H1 (cell line): ENCODE measurements at regions not wholly inside any gene's neighbourhood (a gene's known extent, or its start where the extent isn't known, plus 50 kb on each side); places are given as distances from the start of the nearest gene placed in this dataset.

ENCODE experiments used
- CEBPB ChIP-seq: IDR thresholded peaks from 2 replicates; pipeline ENCODE4 v1.6.1; 2012; ENCODE audit warnings: low read depth, low read length
- CHD2 ChIP-seq: IDR thresholded peaks from 2 replicates; pipeline ENCODE4 v1.6.1; 2012; ENCODE audit warnings: low read length, improper control_type of control experiment
- CHD7 ChIP-seq: fragments of 300-600 bp; sonication (generic); IDR thresholded peaks from 2 replicates; pipeline ENCODE4 v1.7.1; 2012; ENCODE audit warnings: low read length, moderate library complexity, mild to moderate bottlenecking, inconsistent platforms; ENCODE audit not compliant: insufficient replicate concordance
- CTCF ChIP-seq, 3 experiments: IDR thresholded peaks; 1 replicate in 2 of 3; 2 replicates in 1 of 3; pipeline versions ENCODE4 v1.5.1 to v1.6.1; 2011; ENCODE audit warnings: low read length in 3 of 3, mild to moderate bottlenecking in 3 of 3, inconsistent platforms in 2 of 3, low read depth in 1 of 3, moderate library complexity in 1 of 3; ENCODE audit not compliant: insufficient read depth in 1 of 3; ENCODE audit errors: control extremely low read depth in 1 of 3
- EGR1 ChIP-seq: IDR thresholded peaks from 2 replicates; pipeline ENCODE4 v1.6.1; 2011; ENCODE audit warnings: low read depth, low read length, borderline replicate concordance
- EP300 ChIP-seq, 2 experiments: IDR thresholded peaks; 1 replicate in 1 of 2; 2 replicates in 1 of 2; pipeline ENCODE4 v1.6.1; 2011 to 2012; ENCODE audit warnings: low read depth in 2 of 2, low read length in 2 of 2, mild to moderate bottlenecking in 2 of 2, borderline replicate concordance in 1 of 2, inconsistent platforms in 1 of 2, moderate library complexity in 1 of 2
- EZH2 ChIP-seq: fragments of 200-600 bp; sonication (generic); IDR thresholded peaks from 2 replicates; pipeline ENCODE4 v1.7.1; 2012; ENCODE audit warnings: low read depth, mild to moderate bottlenecking, moderate library complexity, low read length, inconsistent platforms; ENCODE audit not compliant: severe bottlenecking
- GTF2F1 ChIP-seq: IDR thresholded peaks from 2 replicates; pipeline ENCODE4 v1.6.1; 2012; ENCODE audit warnings: low read depth, low read length, improper control_type of control experiment, borderline replicate concordance
- RFX5 ChIP-seq: IDR thresholded peaks from 2 replicates; pipeline ENCODE4 v1.6.1; 2011; ENCODE audit warnings: low read depth, low read length, improper control_type of control experiment, borderline replicate concordance
- RNF2 ChIP-seq: fragments of 200-900, 300-1000 bp; sonication (generic); IDR thresholded peaks from 2 replicates; pipeline ENCODE4 v1.7.1; 2016; ENCODE audit warnings: borderline replicate concordance, low read depth, mild to moderate bottlenecking, antibody characterized with exemption, low read length; ENCODE audit not compliant: poor library complexity, severe bottlenecking; ENCODE audit errors: missing control alignments
- SRF ChIP-seq: IDR thresholded peaks from 2 replicates; pipeline ENCODE4 v1.6.1; 2011; ENCODE audit warnings: mild to moderate bottlenecking, low read depth, low read length, moderate library complexity
- TBP ChIP-seq: IDR thresholded peaks from 2 replicates; pipeline ENCODE4 v1.6.1; 2011; ENCODE audit warnings: low read depth, low read length, improper control_type of control experiment
- TCF12 ChIP-seq: IDR thresholded peaks from 2 replicates; pipeline ENCODE4 v1.6.1; 2011; ENCODE audit warnings: low read depth, mild to moderate bottlenecking, low read length
- USF2 ChIP-seq: IDR thresholded peaks from 2 replicates; pipeline ENCODE4 v1.6.1; 2011; ENCODE audit warnings: low read length, improper control_type of control experiment

GRCh38 chr3:82114589-82114988, 353.1 kb upstream of the GBE1 start:
- TF ChIP-seq CTCF (IDR thresholded peaks at IDR 0.05; ENCODE audit: control extremely low read depth in 1 of 3, insufficient read depth in 1 of 3, low read depth in 1 of 3, low read length in 3 of 3) (no peak), CHD2 (no peak), EP300 (IDR thresholded peaks at IDR 0.05; ENCODE audit: borderline replicate concordance in 1 of 2, low read depth in 2 of 2, low read length in 2 of 2) (no peak), RNF2 (no peak), GTF2F1 (no peak), CHD7 (no peak), CEBPB (no peak), TBP (no peak), SRF (no peak), EGR1 (no peak), RFX5 (no peak), USF2 (no peak), TCF12 (no peak), EZH2 (no peak)
